Adipocyte (in vitro differentiated cells): ENCODE measurements at regions not wholly inside any gene's neighbourhood (a gene's known extent, or its start where the extent isn't known, plus 50 kb on each side); places are given as distances from the start of the nearest gene placed in this dataset.

Experiments used
- DNase-seq: peaks from one replicate; pipeline ENCODE4 v3.0.0-alpha.2; 2015; ENCODE audit warnings: low read depth
- H3K27me3 ChIP-seq: replicated peaks from 2 replicates; pipeline ENCODE4 v1.7.0; 2013; ENCODE audit warnings: mild to moderate bottlenecking, low read length, moderate library complexity; ENCODE audit not compliant: control insufficient read depth, insufficient read depth
- H3K36me3 ChIP-seq: 2 replicates; pipeline ENCODE4 v1.7.0; 2013; ENCODE audit warnings: low read length, mild to moderate bottlenecking, moderate library complexity; ENCODE audit not compliant: control insufficient read depth, insufficient read depth, severe bottlenecking
- H3K4me1 ChIP-seq: 2 replicates; pipeline ENCODE4 v1.7.0; 2013; ENCODE audit warnings: mild to moderate bottlenecking, low read length, moderate library complexity; ENCODE audit not compliant: control insufficient read depth, insufficient read depth
- H3K4me3 ChIP-seq: 2 replicates; pipeline ENCODE4 v1.7.0; 2013; ENCODE audit warnings: mild to moderate bottlenecking, low read length, moderate library complexity
- H3K9ac ChIP-seq: 2 replicates; pipeline ENCODE4 v1.7.0; 2013; ENCODE audit warnings: mild to moderate bottlenecking, low read length, moderate library complexity
- H3K9me3 ChIP-seq: 2 replicates; pipeline ENCODE4 v1.7.0; 2013; ENCODE audit warnings: mild to moderate bottlenecking, low read length, moderate library complexity; ENCODE audit not compliant: control insufficient read depth

- no peak overlapping the region for H3K9ac ChIP-seq
- no peaks in the 10 kb centered on the region for H3K27me3 ChIP-seq
- no peaks in the 10 kb centered on the region for H3K4me1 ChIP-seq
- DNase-seq, result no peak
- H3K4me3 ChIP-seq, result no peak overlapping the region
- no peaks in the 10 kb centered on the region for H3K36me3 ChIP-seq
- no peaks in the 10 kb centered on the region for H3K9me3 ChIP-seq
These were observed 769.7 kb upstream of the EEF2KMT start for GRCh38 chr16:5867250-5867649.

GRCh38 chr16:5865236-5865635 lies 767.6 kb upstream of the EEF2KMT start:
- H3K36me3 ChIP-seq, result no peaks in the 10 kb centered on the region
- no peak overlapping the region for H3K9ac ChIP-seq
- H3K9me3 ChIP-seq, result no peaks in the 10 kb centered on the region
- H3K4me1 ChIP-seq, result no peaks in the 10 kb centered on the region
- no peak overlapping the region for H3K4me3 ChIP-seq
- no peaks in the 10 kb centered on the region for H3K27me3 ChIP-seq
- DNase-seq, result no peak

- no peaks in the 10 kb centered on the region for H3K9me3 ChIP-seq
- no peak overlapping the region for H3K9ac ChIP-seq
- no peak overlapping the region for H3K4me3 ChIP-seq
- no peaks in the 10 kb centered on the region for H3K36me3 ChIP-seq
- H3K27me3 ChIP-seq, result no peaks in the 10 kb centered on the region
- no peak for DNase-seq
- H3K4me1 ChIP-seq, result no peaks in the 10 kb centered on the region
These were observed 765.5 kb upstream of the EEF2KMT start for GRCh38 chr16:5863071-5863606.

GRCh38 chr16:5862103-5862840 lies 764.7 kb upstream of the EEF2KMT start:
- no peak for DNase-seq
- Histone ChIP-seq H3K9ac (no peak overlapping the region), H3K36me3 (no peaks in the 10 kb centered on the region), H3K4me1 (no peaks in the 10 kb centered on the region), H3K27me3 (no peaks in the 10 kb centered on the region), H3K4me3 (no peak overlapping the region), H3K9me3 (no peaks in the 10 kb centered on the region)

GRCh38 chr16:5861241-5861640 lies 763.6 kb upstream of the EEF2KMT start:
- Histone ChIP-seq H3K9ac (no peak overlapping the region), H3K4me1 (no peaks in the 10 kb centered on the region), H3K36me3 (no peaks in the 10 kb centered on the region), H3K4me3 (no peak overlapping the region), H3K27me3 (no peaks in the 10 kb centered on the region), H3K9me3 (no peaks in the 10 kb centered on the region)
- no peak for DNase-seq

- no peak for DNase-seq
- no peak overlapping the region for H3K4me3 ChIP-seq
- no peaks in the 10 kb centered on the region for H3K9me3 ChIP-seq
These were observed 760.6 kb upstream of the EEF2KMT start for GRCh38 chr16:5858180-5858579.

GRCh38 chr16:5854027-5854426 lies 756.4 kb upstream of the EEF2KMT start:
- no peaks in the 10 kb centered on the region for H3K9me3 ChIP-seq
- H3K27me3 ChIP-seq, result no peaks in the 10 kb centered on the region
- no peak for DNase-seq
- H3K4me3 ChIP-seq, result no peak overlapping the region
- H3K36me3 ChIP-seq, result no peaks in the 10 kb centered on the region
- no peak overlapping the region for H3K9ac ChIP-seq
- no peaks in the 10 kb centered on the region for H3K4me1 ChIP-seq

More at GRCh38 chr16:5858180-5858579, 760.6 kb upstream of the EEF2KMT start:
- no peak overlapping the region for H3K9ac ChIP-seq
- H3K27me3 ChIP-seq, result no peaks in the 10 kb centered on the region
- H3K36me3 ChIP-seq, result no peaks in the 10 kb centered on the region
- no peaks in the 10 kb centered on the region for H3K4me1 ChIP-seq

- Histone ChIP-seq H3K27me3 (no peaks in the 10 kb centered on the region), H3K9ac (no peak overlapping the region), H3K4me1 (no peaks in the 10 kb centered on the region), H3K36me3 (no peaks in the 10 kb centered on the region), H3K9me3 (no peaks in the 10 kb centered on the region), H3K4me3 (no peak overlapping the region)
- DNase-seq, result no peak
These were observed 754.6 kb upstream of the EEF2KMT start for GRCh38 chr16:5852151-5852550.

- H3K9ac ChIP-seq, result no peak overlapping the region
- no peak for DNase-seq
- no peaks in the 10 kb centered on the region for H3K36me3 ChIP-seq
- no peaks in the 10 kb centered on the region for H3K9me3 ChIP-seq
- no peak overlapping the region for H3K4me3 ChIP-seq
- H3K27me3 ChIP-seq, result no peaks in the 10 kb centered on the region
- H3K4me1 ChIP-seq, result no peaks in the 10 kb centered on the region
These were observed 753.9 kb upstream of the EEF2KMT start for GRCh38 chr16:5851393-5851982.

GRCh38 chr16:5850632-5851392 lies 753.2 kb upstream of the EEF2KMT start:
- no peak overlapping the region for H3K9ac ChIP-seq
- no peaks in the 10 kb centered on the region for H3K4me1 ChIP-seq
- no peak overlapping the region for H3K4me3 ChIP-seq
- no peaks in the 10 kb centered on the region for H3K36me3 ChIP-seq
- no peaks in the 10 kb centered on the region for H3K9me3 ChIP-seq
- H3K27me3 ChIP-seq, result no peaks in the 10 kb centered on the region
- DNase-seq, result no peak

- no peak for DNase-seq
- Histone ChIP-seq H3K36me3 (no peaks in the 10 kb centered on the region), H3K4me3 (no peak overlapping the region), H3K9ac (no peak overlapping the region), H3K4me1 (no peaks in the 10 kb centered on the region), H3K27me3 (no peaks in the 10 kb centered on the region), H3K9me3 (no peaks in the 10 kb centered on the region)
These were observed 747.5 kb upstream of the EEF2KMT start for GRCh38 chr16:5845046-5845445.
